ENCODE measurements at regions not wholly inside any gene's neighbourhood (a gene's known extent, or its start where the extent isn't known, plus 50 kb on each side); places are given as distances from the start of the nearest gene placed in this dataset.

DNA sequence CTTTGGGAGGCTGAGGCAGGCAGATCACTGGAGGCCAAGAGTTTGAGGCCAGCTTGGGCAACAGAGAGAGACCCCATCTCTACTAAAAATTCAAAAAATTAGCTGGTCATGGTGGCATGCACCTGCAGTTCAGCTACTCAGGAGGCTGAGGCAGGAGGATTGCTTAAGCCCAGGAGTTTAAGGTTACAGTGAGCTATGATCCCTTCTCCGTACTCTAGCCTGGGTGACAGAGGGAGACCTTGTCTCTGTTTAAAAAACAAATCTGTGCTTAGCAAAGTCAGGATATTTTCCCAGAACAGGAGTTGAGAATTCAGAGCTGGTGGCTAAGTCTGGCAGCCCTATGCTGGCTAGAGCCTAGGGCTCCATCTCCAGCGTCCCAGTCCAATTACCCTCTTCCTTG, 142.9 kb upstream of the PZP start:
- ChIA-PET POLR2A (no interaction called here), CTCF (interaction anchor here (1.2 kb wide), 1 partner anchor 20 kb away, joined by 4 read pairs; no protein-coding TSS in a partner anchor)
- Histone ChIP-seq H3K4me3 (ENCODE audit: low read depth, low read length) (no peak overlapping the region), H3K27me3 (ENCODE audit: control insufficient read depth, insufficient read depth, low read length) (no peaks in the 10 kb centered on the region), H3K36me3 (ENCODE audit: control insufficient read depth, insufficient read depth, low read length) (no peaks in the 10 kb centered on the region)
- DNase-seq (ENCODE audit: low read depth): no peak
- TF ChIP-seq, protein P1, sequence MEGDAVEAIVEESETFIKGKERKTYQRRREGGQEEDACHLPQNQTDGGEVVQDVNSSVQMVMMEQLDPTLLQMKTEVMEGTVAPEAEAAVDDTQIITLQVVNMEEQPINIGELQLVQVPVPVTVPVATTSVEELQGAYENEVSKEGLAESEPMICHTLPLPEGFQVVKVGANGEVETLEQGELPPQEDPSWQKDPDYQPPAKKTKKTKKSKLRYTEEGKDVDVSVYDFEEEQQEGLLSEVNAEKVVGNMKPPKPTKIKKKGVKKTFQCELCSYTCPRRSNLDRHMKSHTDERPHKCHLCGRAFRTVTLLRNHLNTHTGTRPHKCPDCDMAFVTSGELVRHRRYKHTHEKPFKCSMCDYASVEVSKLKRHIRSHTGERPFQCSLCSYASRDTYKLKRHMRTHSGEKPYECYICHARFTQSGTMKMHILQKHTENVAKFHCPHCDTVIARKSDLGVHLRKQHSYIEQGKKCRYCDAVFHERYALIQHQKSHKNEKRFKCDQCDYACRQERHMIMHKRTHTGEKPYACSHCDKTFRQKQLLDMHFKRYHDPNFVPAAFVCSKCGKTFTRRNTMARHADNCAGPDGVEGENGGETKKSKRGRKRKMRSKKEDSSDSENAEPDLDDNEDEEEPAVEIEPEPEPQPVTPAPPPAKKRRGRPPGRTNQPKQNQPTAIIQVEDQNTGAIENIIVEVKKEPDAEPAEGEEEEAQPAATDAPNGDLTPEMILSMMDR (IDR thresholded peaks at IDR 0.05; ENCODE audit: insufficient read depth, low read depth, low read length): no peak

DNA sequence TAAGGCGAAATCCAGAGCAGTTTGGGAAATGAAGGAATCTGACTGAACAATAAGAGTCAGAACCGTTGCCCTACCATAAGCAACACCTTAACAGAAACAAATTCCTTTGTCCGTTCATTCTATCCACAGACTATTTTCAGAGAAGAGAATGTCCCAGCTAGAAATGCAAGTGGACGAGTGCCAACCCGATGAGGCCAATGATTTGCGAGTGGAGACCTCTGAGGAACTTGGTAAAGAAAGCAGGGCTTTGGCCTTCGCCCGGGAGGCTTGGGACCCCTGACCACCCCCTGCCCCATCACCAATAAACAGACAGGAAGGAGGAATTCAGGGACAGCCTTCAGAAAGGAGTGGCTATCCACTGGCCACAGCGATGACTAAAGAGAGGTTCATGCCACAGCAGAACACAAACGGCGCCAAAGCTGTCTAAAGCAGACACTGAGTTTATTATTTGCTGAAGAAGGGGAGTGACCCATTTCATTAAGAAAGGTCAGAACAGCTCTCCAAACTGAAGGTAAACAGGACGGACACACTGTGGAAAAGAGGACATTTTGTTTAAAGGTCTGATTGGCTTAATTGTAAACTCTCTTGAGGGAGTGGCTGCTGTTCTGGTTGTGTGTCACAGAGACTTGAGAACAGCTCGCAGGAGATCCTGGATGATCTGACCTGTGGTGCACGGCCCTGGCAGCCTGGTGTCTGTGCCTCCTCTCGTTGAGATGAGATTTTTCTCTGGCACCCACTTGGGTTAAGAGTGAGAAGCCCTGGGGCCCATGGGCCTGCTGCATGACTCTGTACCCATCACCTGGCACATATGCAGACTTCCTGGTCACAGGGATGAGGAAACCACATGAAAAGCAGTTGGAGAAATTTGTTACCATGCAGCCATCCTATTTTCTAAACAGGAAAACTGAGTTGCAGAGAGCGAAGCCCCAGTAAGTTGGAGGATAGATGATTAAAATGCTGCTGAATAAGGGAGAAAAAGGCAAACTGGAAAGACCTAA, 142.0 kb upstream of the PZP start:
- no peak for DNase-seq (ENCODE audit: low read depth)
- ChIA-PET CTCF (no interaction called here), POLR2A (no interaction called here)
- TF ChIP-seq, protein P1 (IDR thresholded peaks at IDR 0.05; ENCODE audit: insufficient read depth, low read depth, low read length): no peak
- no peaks in the 10 kb centered on the region for H3K27me3 ChIP-seq (ENCODE audit: control insufficient read depth, insufficient read depth, low read length)
- no peak overlapping the region for H3K4me3 ChIP-seq (ENCODE audit: low read depth, low read length)
- H3K36me3 ChIP-seq (ENCODE audit: control insufficient read depth, insufficient read depth, low read length): no peaks in the 10 kb centered on the region

DNA sequence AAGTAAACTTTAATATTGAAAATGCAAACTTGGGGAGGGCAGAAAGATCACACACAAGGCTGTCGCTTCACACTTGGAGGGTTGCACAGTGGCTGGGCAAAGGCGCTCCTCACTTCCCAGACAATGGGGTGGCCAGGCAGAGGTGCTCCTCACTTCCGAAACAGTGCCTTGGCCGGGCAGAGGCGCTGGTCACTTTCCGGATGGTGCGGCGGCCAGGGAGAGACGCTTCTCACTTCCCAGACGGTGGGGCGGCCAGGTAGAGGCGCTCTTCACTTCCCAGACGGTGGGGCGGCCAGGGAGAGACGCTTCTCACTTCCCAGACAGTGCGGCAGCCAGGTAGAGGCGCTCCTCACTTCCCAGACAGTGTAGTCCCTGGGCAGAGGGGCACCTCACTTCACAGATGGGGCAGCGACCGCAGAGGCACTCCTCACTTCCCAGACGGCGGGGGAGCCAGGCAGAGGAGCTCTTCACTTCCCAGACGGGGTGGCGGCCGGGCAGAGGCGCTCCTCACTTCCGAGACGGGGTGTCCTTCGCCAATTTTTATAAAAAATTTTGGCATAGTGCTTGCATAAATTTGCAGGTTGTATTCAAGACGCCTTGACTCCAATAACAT, 140.8 kb upstream of the PZP start:
- no peak for DNase-seq (ENCODE audit: low read depth)
- TF ChIP-seq, protein P1 (IDR thresholded peaks at IDR 0.05; ENCODE audit: insufficient read depth, low read depth, low read length): no peak
- ChIA-PET CTCF (interaction anchor here (0.7 kb wide), 1 partner anchor 12 kb away, joined by 3 read pairs; no protein-coding TSS in a partner anchor), POLR2A (no interaction called here)
- H3K36me3 ChIP-seq (ENCODE audit: control insufficient read depth, insufficient read depth, low read length): no peaks in the 10 kb centered on the region
- H3K4me3 ChIP-seq (ENCODE audit: low read depth, low read length): no peak overlapping the region
- H3K27me3 ChIP-seq (ENCODE audit: control insufficient read depth, insufficient read depth, low read length): no peaks in the 10 kb centered on the region

DNA sequence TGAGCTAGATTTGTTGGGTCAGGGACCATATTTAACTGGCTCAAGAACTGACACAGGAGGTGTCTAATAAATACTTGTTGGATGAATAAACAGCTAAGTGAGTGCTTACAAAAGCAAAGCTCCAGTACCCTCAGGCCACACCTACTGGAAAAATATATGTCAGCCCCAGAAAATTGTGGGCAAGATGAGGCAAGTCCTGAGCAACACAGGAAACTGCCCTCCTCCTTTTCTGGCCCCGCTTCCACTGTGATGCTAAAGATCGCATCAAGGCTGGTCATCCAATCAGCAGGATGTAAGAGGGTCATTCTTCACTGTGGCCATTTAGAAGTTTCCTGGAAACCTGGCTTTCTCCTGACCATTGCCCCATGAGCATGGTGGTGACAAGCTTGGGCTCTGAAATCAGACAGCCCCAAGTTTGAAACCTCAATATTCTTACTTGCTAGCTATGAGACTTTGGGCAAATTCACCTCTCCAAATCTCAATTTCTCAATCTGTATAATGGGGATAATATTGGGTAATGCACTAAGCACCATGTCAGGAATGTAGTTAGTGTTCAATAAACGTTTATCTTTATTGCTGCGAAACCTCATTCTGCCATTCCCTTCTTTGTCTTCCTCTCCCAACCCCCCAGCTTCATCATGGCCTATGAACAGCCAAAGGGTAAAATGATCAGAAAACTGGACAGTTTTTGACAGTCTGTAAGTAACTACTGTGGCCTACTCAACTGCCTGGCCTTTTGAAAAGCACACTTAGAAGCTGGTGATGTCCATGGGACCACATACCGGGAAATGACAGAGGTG, 139.3 kb upstream of the PZP start:
- Histone ChIP-seq H3K27me3 (ENCODE audit: control insufficient read depth, insufficient read depth, low read length) (peaks cover 3% of the 10 kb centered on the region; the same call in 1 of the 2 replicates), H3K36me3 (ENCODE audit: control insufficient read depth, insufficient read depth, low read length) (no peaks in the 10 kb centered on the region), H3K4me3 (ENCODE audit: low read depth, low read length) (no peak overlapping the region)
- TF ChIP-seq, protein P1 (IDR thresholded peaks at IDR 0.05; ENCODE audit: insufficient read depth, low read depth, low read length): no peak
- ChIA-PET POLR2A (no interaction called here), CTCF (interaction anchor here (1.1 to 2.0 kb wide), 2 partner anchors 16 to 18 kb away, joined by 3 to 14 read pairs; no protein-coding TSS in a partner anchor)
- DNase-seq (ENCODE audit: low read depth): no peak
